ENCODE measurements at regions not wholly inside any gene's neighbourhood (a gene's known extent, or its start where the extent isn't known, plus 50 kb on each side); places are given as distances from the start of the nearest gene placed in this dataset.

DNA sequence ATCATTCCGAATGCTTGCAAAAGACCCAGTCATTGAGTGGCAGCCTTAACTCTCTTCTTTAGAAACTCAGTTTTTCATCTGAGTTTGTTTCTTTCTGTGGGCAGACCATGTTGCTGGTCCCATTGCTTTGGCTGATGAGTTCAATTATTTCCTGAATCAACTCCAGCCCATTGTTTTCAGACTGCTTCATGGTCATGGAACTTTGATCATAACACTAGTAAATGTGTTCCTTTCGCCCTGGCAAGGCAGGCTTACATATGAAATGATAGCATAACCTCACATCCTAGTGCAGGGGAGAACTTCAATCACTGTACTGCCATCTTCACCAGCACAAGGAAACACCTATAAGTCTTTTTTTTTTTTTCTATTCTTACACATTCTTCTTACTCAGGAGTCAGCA, 50.0 kb upstream of the DUSP10 start:
- DNase-seq: no peak
- no TSS peak for BruUV-seq (replicated peaks)
- intact Hi-C loops (cut with micrococcal nuclease; ENCODE audit: unreplicated experiment): no loop called here
- CTCF ChIA-PET: interaction anchor here (0.7 kb wide), 1 partner anchor 29 kb away, joined by 3 read pairs; no protein-coding TSS in a partner anchor
- no peaks in the 10 kb centered on the region for H3K9me3 Mint-ChIP-seq (ENCODE audit: low read depth, unreplicated experiment)
- H3K27ac Mint-ChIP-seq (ENCODE audit: unreplicated experiment): no peak overlapping the region
- H3K27me3 Mint-ChIP-seq (ENCODE audit: unreplicated experiment): no peaks in the 10 kb centered on the region
- TF ChIP-seq, protein P1, sequence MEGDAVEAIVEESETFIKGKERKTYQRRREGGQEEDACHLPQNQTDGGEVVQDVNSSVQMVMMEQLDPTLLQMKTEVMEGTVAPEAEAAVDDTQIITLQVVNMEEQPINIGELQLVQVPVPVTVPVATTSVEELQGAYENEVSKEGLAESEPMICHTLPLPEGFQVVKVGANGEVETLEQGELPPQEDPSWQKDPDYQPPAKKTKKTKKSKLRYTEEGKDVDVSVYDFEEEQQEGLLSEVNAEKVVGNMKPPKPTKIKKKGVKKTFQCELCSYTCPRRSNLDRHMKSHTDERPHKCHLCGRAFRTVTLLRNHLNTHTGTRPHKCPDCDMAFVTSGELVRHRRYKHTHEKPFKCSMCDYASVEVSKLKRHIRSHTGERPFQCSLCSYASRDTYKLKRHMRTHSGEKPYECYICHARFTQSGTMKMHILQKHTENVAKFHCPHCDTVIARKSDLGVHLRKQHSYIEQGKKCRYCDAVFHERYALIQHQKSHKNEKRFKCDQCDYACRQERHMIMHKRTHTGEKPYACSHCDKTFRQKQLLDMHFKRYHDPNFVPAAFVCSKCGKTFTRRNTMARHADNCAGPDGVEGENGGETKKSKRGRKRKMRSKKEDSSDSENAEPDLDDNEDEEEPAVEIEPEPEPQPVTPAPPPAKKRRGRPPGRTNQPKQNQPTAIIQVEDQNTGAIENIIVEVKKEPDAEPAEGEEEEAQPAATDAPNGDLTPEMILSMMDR (IDR thresholded peaks at IDR 0.05; ENCODE audit: unreplicated experiment): no peak
- H3K4me3 Mint-ChIP-seq (ENCODE audit: low read depth, unreplicated experiment): no peak overlapping the region
- H3K36me3 Mint-ChIP-seq (ENCODE audit: insufficient read depth, unreplicated experiment): no peaks in the 10 kb centered on the region
- peaks cover 18% of the 10 kb centered on the region for H3K4me1 Mint-ChIP-seq (ENCODE audit: low read depth, unreplicated experiment)

Measured in Calu3 (cell line).